K562 (cell line): ENCODE measurements at regions not wholly inside any gene's neighbourhood (a gene's known extent, or its start where the extent isn't known, plus 50 kb on each side); places are given as distances from the start of the nearest gene placed in this dataset.

Experiments used
- C11orf30 ChIP-seq: fragments of 450-650 bp; IDR thresholded peaks from 2 replicates; pipeline ENCODE4 v1.6.1; 2016; ENCODE audit warnings: low read depth, mild to moderate bottlenecking
- CBFA2T3 ChIP-seq: fragments of 450-650 bp; IDR thresholded peaks from 2 replicates; pipeline ENCODE4 v1.6.1; 2017
- EHMT2 ChIP-seq: fragments of 450-650 bp; IDR thresholded peaks from 2 replicates; pipeline ENCODE4 v1.6.1; 2018; ENCODE audit warnings: antibody characterized with exemption
- FOXK2 ChIP-seq, 2 experiments: fragments of 450-650 bp; IDR thresholded peaks in 1 of 2; conservative IDR thresholded peaks in 1 of 2; 2 replicates each; pipeline ENCODE4 v1.6.1; 2016; ENCODE audit warnings: low read depth in 2 of 2, mild to moderate bottlenecking in 1 of 2
- ILF3 ChIP-seq: fragments of 450-650 bp; IDR thresholded peaks from 2 replicates; pipeline ENCODE4 v1.6.1; 2018; ENCODE audit warnings: antibody characterized with exemption, mild to moderate bottlenecking, moderate library complexity, borderline replicate concordance
- NONO ChIP-seq, 2 experiments: fragments of 200-400 bp in 1 of 2; fragments of 450-650 bp in 1 of 2; formaldehyde crosslinking in 1 of 2; IDR thresholded peaks; 2 replicates each; pipeline ENCODE4 v1.6.1; 2017; ENCODE audit warnings: low read depth in 2 of 2, mild to moderate bottlenecking in 2 of 2, moderate library complexity in 2 of 2, low read length in 1 of 2
- NR4A1 ChIP-seq, 2 experiments: fragments of 250-450 bp in 1 of 2; fragments of 450-650 bp in 1 of 2; sonication (Bioruptor Pico) in 1 of 2; IDR thresholded peaks; 2 replicates each; pipeline versions ENCODE4 v1.4.0 to v1.6.1; 2016 to 2020; ENCODE audit warnings: mild to moderate bottlenecking in 2 of 2, missing compliant biosample characterization in 1 of 2, missing genetic modification characterization in 1 of 2, moderate library complexity in 1 of 2
- PHF20 ChIP-seq: fragments of 450-650 bp; IDR thresholded peaks from 2 replicates; pipeline ENCODE4 v1.6.1; 2018; ENCODE audit not compliant: partially characterized antibody
- RB1 ChIP-seq: fragments of 450-650 bp; IDR thresholded peaks from 2 replicates; pipeline ENCODE4 v1.6.1; 2017; ENCODE audit warnings: low read depth, mild to moderate bottlenecking
- SNIP1 ChIP-seq: fragments of 450-650 bp; IDR thresholded peaks from 2 replicates; pipeline ENCODE4 v1.7.1; 2017; ENCODE audit warnings: low read depth, mild to moderate bottlenecking
- TAF1 ChIP-seq: IDR thresholded peaks from 2 replicates; pipeline ENCODE4 v1.6.1; 2011; ENCODE audit warnings: mild to moderate bottlenecking, low read length, moderate library complexity; ENCODE audit not compliant: insufficient read depth, control insufficient read depth, severe bottlenecking; ENCODE audit errors: extremely low read depth
- ZNF274 ChIP-seq: IDR thresholded peaks from 2 replicates; pipeline ENCODE4 v1.6.1; 2011; ENCODE audit warnings: low read depth, mild to moderate bottlenecking, low read length, moderate library complexity, borderline replicate concordance
- ZNF3 ChIP-seq: fragments of 250-450 bp; sonication (Bioruptor Pico); IDR thresholded peaks from 2 replicates; pipeline ENCODE4 v1.5.0; 2021; ENCODE audit warnings: mild to moderate bottlenecking, moderate library complexity
- TF ChIP-seq, protein P1 (sequence below): fragments of 450-650 bp; IDR thresholded peaks from 2 replicates; pipeline ENCODE4 v1.6.1; 2016; ENCODE audit warnings: mild to moderate bottlenecking, moderate library complexity
- TF ChIP-seq, protein P2 (sequence below): fragments of 450-650 bp; IDR thresholded peaks from one replicate; pipeline ENCODE4 v1.6.1; 2018; ENCODE audit warnings: mild to moderate bottlenecking, moderate library complexity; ENCODE audit not compliant: partially characterized antibody

- TF ChIP-seq, protein P1, sequence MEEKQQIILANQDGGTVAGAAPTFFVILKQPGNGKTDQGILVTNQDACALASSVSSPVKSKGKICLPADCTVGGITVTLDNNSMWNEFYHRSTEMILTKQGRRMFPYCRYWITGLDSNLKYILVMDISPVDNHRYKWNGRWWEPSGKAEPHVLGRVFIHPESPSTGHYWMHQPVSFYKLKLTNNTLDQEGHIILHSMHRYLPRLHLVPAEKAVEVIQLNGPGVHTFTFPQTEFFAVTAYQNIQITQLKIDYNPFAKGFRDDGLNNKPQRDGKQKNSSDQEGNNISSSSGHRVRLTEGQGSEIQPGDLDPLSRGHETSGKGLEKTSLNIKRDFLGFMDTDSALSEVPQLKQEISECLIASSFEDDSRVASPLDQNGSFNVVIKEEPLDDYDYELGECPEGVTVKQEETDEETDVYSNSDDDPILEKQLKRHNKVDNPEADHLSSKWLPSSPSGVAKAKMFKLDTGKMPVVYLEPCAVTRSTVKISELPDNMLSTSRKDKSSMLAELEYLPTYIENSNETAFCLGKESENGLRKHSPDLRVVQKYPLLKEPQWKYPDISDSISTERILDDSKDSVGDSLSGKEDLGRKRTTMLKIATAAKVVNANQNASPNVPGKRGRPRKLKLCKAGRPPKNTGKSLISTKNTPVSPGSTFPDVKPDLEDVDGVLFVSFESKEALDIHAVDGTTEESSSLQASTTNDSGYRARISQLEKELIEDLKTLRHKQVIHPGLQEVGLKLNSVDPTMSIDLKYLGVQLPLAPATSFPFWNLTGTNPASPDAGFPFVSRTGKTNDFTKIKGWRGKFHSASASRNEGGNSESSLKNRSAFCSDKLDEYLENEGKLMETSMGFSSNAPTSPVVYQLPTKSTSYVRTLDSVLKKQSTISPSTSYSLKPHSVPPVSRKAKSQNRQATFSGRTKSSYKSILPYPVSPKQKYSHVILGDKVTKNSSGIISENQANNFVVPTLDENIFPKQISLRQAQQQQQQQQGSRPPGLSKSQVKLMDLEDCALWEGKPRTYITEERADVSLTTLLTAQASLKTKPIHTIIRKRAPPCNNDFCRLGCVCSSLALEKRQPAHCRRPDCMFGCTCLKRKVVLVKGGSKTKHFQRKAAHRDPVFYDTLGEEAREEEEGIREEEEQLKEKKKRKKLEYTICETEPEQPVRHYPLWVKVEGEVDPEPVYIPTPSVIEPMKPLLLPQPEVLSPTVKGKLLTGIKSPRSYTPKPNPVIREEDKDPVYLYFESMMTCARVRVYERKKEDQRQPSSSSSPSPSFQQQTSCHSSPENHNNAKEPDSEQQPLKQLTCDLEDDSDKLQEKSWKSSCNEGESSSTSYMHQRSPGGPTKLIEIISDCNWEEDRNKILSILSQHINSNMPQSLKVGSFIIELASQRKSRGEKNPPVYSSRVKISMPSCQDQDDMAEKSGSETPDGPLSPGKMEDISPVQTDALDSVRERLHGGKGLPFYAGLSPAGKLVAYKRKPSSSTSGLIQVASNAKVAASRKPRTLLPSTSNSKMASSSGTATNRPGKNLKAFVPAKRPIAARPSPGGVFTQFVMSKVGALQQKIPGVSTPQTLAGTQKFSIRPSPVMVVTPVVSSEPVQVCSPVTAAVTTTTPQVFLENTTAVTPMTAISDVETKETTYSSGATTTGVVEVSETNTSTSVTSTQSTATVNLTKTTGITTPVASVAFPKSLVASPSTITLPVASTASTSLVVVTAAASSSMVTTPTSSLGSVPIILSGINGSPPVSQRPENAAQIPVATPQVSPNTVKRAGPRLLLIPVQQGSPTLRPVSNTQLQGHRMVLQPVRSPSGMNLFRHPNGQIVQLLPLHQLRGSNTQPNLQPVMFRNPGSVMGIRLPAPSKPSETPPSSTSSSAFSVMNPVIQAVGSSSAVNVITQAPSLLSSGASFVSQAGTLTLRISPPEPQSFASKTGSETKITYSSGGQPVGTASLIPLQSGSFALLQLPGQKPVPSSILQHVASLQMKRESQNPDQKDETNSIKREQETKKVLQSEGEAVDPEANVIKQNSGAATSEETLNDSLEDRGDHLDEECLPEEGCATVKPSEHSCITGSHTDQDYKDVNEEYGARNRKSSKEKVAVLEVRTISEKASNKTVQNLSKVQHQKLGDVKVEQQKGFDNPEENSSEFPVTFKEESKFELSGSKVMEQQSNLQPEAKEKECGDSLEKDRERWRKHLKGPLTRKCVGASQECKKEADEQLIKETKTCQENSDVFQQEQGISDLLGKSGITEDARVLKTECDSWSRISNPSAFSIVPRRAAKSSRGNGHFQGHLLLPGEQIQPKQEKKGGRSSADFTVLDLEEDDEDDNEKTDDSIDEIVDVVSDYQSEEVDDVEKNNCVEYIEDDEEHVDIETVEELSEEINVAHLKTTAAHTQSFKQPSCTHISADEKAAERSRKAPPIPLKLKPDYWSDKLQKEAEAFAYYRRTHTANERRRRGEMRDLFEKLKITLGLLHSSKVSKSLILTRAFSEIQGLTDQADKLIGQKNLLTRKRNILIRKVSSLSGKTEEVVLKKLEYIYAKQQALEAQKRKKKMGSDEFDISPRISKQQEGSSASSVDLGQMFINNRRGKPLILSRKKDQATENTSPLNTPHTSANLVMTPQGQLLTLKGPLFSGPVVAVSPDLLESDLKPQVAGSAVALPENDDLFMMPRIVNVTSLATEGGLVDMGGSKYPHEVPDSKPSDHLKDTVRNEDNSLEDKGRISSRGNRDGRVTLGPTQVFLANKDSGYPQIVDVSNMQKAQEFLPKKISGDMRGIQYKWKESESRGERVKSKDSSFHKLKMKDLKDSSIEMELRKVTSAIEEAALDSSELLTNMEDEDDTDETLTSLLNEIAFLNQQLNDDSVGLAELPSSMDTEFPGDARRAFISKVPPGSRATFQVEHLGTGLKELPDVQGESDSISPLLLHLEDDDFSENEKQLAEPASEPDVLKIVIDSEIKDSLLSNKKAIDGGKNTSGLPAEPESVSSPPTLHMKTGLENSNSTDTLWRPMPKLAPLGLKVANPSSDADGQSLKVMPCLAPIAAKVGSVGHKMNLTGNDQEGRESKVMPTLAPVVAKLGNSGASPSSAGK: peak; percentile 98
- TF ChIP-seq FOXK2 (conservative IDR thresholded peaks at IDR 0.05 in 1 of 2, IDR thresholded peaks at IDR 0.05 in 1 of 2; ENCODE audit: low read depth in 2 of 2): peak in 1 of 2 experiments; percentile 69; a peak in 3 of 4 replicates
- TF ChIP-seq ZNF274: peak; percentile 88
- peak; percentile 67; the same call in 1 of the 2 replicates for TF ChIP-seq RB1
- peak; percentile 71 for TF ChIP-seq SNIP1
- no peak for TF ChIP-seq C11orf30
- peak; percentile 100 for TF ChIP-seq CBFA2T3
- peak; percentile 75 for TF ChIP-seq PHF20
- TF ChIP-seq, protein P2, sequence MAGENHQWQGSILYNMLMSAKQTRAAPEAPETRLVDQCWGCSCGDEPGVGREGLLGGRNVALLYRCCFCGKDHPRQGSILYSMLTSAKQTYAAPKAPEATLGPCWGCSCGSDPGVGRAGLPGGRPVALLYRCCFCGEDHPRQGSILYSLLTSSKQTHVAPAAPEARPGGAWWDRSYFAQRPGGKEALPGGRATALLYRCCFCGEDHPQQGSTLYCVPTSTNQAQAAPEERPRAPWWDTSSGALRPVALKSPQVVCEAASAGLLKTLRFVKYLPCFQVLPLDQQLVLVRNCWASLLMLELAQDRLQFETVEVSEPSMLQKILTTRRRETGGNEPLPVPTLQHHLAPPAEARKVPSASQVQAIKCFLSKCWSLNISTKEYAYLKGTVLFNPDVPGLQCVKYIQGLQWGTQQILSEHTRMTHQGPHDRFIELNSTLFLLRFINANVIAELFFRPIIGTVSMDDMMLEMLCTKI: no peak
- peak; percentile 84 for TF ChIP-seq ZNF3 (CRISPR knock-in tag)
- peak in 1 of 2 experiments; percentile 97; a peak in 2 of 4 replicates for TF ChIP-seq NONO (IDR thresholded peaks at IDR 0.05; ENCODE audit: low read depth in 2 of 2, low read length in 1 of 2)
- peak; percentile 91 for TF ChIP-seq EHMT2
- TF ChIP-seq NR4A1 (CRISPR knock-in tag; IDR thresholded peaks at IDR 0.05): peak; percentile 99
- TF ChIP-seq NR4A1 (tag; IDR thresholded peaks at IDR 0.05): peak; percentile 100
- TF ChIP-seq ILF3: 0 out of 2 replicates have a peak, but pooled peaks have one; percentile 48
- peak; percentile 71 for TF ChIP-seq TAF1
Measured at GRCh38 chr7:138257459-138258196, 181.4 kb downstream of the AKR1D1 start (continued).
